ENCODE measurements at regions not wholly inside any gene's neighbourhood (a gene's known extent, or its start where the extent isn't known, plus 50 kb on each side); places are given as distances from the start of the nearest gene placed in this dataset.

DNA sequence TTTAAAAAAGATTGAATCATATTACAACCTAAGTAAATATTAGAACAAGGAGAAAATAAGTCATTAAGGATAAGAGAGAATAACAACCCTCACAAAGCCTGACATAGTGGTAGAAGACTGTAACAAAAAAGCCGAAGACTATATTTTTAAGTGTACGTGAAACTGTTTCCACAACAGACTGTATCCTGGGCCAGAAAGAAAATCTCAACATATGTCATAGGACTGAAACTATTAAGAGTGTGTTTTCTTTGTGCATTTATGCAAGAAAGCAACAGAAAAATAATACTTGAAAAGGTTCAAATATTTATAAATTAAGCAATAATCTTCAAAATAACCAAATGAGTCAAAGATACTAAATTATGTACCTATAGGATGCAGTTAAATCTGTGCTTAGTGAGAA, 309.8 kb downstream of the CASP12 start:
- TF ChIP-seq, protein P1, sequence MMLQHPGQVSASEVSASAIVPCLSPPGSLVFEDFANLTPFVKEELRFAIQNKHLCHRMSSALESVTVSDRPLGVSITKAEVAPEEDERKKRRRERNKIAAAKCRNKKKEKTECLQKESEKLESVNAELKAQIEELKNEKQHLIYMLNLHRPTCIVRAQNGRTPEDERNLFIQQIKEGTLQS (CRISPR knock-in tag; IDR thresholded peaks at IDR 0.05) = no peak
- no peak for TF ChIP-seq ZNF20 (CRISPR knock-in tag; IDR thresholded peaks at IDR 0.05)
- no peak for TF ChIP-seq MAZ (IDR thresholded peaks at IDR 0.05; ENCODE audit: borderline replicate concordance, low read depth, low read length)
- TF ChIP-seq MAZ (CRISPR knock-in tag; IDR thresholded peaks at IDR 0.05; ENCODE audit: low read depth) = no peak
